Chondrocyte (in vitro differentiated cells): ENCODE measurements at regions not wholly inside any gene's neighbourhood (a gene's known extent, or its start where the extent isn't known, plus 50 kb on each side); places are given as distances from the start of the nearest gene placed in this dataset.

Experiments
- DNase-seq: peaks from one replicate; pipeline ENCODE4 v3.0.0; 2021; ENCODE audit warnings: mixed read lengths, low spot score
- H3K27ac Mint-ChIP-seq: one replicate; pipeline ENCODE4 v1.8.0; 2021; ENCODE audit warnings: mild to moderate bottlenecking, moderate library complexity, mixed read lengths; ENCODE audit not compliant: unreplicated experiment
- H3K27me3 Mint-ChIP-seq: 2 replicates; pipeline ENCODE4 v1.8.0; 2021; ENCODE audit warnings: low read depth, mixed read lengths
- H3K36me3 Mint-ChIP-seq: 2 replicates; pipeline ENCODE4 v1.8.0; 2021; ENCODE audit warnings: low read depth, mixed read lengths
- H3K4me1 Mint-ChIP-seq: 2 replicates; pipeline ENCODE4 v1.8.0; 2021; ENCODE audit warnings: low read depth, mild to moderate bottlenecking, mixed read lengths
- H3K4me3 Mint-ChIP-seq: one replicate; pipeline ENCODE4 v1.8.0; 2021; ENCODE audit warnings: mild to moderate bottlenecking, moderate library complexity, mixed read lengths; ENCODE audit not compliant: unreplicated experiment
- H3K9me3 Mint-ChIP-seq: 2 replicates; pipeline ENCODE4 v1.8.0; 2021; ENCODE audit warnings: low read depth, mixed read lengths
- CTCF ChIP-seq: fragments of 200-600 bp; sonication (generic); IDR thresholded peaks from 2 replicates; pipeline ENCODE4 v1.5.0; 2021; ENCODE audit warnings: antibody characterized with exemption, mild to moderate bottlenecking, moderate library complexity

GRCh38 chr14:34126586-34126985 is 175.7 kb upstream of the EGLN3 start:
- Mint-ChIP-seq H3K9me3 (no peaks in the 10 kb centered on the region), H3K36me3 (no peaks in the 10 kb centered on the region), H3K27me3 (peaks cover 22% of the 10 kb centered on the region), H3K4me1 (peaks cover 4% of the 10 kb centered on the region), H3K27ac (no peak overlapping the region), H3K4me3 (no peak overlapping the region)
- no peak for DNase-seq
- TF ChIP-seq CTCF, result no peak

DNA sequence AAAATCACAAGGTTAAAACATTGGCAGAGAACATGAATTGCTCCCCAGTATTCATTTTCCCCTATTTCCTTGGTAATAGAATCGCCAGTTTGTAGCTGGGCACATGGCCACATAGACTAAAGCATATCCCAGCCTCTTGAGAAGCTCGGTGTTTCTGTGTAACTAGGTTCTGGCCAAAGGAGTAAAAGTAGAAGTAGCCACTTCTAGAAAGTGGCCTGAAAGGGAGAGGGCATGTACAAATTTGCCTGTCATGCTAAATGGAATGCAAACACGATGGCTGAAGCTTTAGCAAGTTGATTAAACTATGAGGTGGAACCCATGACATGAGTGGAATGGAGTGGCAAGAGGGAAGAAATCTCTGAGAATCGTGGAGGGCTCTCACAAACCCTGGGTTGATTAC is 173.7 kb upstream of the EGLN3 start:
- TF ChIP-seq CTCF, result no peak
- Mint-ChIP-seq H3K4me1 (no peaks in the 10 kb centered on the region), H3K4me3 (no peak overlapping the region), H3K9me3 (no peaks in the 10 kb centered on the region), H3K27ac (no peak overlapping the region), H3K27me3 (peaks cover 19% of the 10 kb centered on the region), H3K36me3 (no peaks in the 10 kb centered on the region)
- no peak for DNase-seq

DNA sequence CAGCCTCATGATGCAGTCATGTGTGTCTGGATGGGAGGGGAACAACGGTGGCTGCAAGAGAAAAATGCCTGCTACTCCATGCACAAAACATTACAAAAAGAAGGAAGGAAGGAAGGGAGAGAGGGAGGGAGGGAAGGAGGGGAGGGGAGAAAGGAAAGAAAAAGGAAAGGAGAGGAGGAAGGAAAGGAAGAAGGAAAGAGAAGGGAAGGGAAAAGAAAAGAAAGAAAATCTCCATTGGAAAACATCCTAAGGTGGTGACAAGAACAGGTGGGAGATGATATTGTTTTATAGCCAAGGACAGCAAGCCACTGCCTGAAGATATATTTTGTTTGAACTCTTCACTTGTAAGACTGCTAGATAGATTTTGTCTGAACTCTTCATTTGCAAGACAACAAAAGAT is 171.8 kb upstream of the EGLN3 start:
- H3K36me3 Mint-ChIP-seq, result no peaks in the 10 kb centered on the region
- H3K4me1 Mint-ChIP-seq, result no peaks in the 10 kb centered on the region
- no peaks in the 10 kb centered on the region for H3K9me3 Mint-ChIP-seq
- TF ChIP-seq CTCF, result no peak
- H3K27me3 Mint-ChIP-seq, result peaks cover 17% of the 10 kb centered on the region
- no peak overlapping the region for H3K27ac Mint-ChIP-seq
- no peak for DNase-seq
- H3K4me3 Mint-ChIP-seq, result no peak overlapping the region

DNA sequence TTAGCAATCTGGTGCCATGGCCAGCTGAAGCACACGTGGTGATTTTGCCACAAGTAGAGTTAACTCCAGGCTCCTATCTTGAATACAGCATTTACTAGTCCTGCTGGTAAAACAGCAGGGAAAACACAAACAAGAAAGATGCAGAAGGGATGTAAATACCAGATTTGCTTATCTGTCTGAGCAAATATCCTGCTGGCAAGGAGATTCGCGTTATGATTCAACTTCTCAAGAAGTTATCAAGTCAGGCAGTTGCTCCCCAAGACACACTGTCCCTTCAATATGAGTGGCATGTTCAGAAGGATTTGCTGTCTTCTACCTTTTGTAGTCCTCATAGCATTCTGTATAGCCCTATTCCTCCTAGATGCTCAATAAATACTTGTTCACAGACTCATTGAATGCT is 171.2 kb upstream of the EGLN3 start:
- H3K27ac Mint-ChIP-seq, result no peak overlapping the region
- peaks cover 17% of the 10 kb centered on the region for H3K27me3 Mint-ChIP-seq
- no peaks in the 10 kb centered on the region for H3K36me3 Mint-ChIP-seq
- H3K4me3 Mint-ChIP-seq, result no peak overlapping the region
- no peaks in the 10 kb centered on the region for H3K4me1 Mint-ChIP-seq
- TF ChIP-seq CTCF, result no peak
- no peak for DNase-seq
- H3K9me3 Mint-ChIP-seq, result peaks cover 1% of the 10 kb centered on the region

DNA sequence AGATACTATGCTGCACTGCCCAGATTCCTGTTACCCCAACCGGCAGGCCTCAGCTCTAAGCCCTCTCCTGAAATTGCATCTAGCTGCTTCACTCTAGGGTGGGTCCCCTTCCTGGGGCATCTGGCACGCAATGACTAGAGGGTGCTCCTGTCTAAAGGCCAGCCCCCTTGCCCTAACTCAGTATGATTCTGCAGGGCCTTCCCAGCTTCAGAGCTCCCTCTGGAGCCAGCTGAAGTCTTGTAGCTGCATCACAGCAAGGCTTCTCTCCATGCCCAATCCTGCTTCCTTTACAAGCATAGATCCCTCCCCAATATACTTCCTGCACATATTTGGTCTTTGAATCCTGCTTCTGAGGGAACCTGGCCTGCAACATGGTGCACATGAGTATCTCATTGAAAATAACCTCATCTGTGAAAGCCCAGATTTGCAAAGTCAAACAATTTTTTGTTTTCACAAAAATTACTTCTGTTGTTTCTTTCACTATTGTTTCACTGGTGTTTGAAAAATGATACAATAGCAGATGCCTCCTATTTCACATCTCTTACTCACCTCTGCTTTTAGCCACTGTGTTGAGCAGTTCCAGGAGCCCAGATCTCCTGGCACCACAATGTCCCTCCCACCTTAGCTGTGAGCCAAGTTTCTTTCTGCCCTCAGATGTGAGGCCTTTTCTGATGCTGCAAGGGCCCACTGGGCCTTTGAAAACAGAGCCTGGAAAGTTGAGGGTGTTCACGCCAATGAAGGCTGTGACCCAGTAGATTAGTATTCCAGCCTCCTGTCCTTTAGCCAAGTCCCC is 169.5 kb upstream of the EGLN3 start:
- H3K4me1 Mint-ChIP-seq, result no peaks in the 10 kb centered on the region
- H3K27me3 Mint-ChIP-seq, result peaks cover 13% of the 10 kb centered on the region
- DNase-seq, result no peak
- peaks cover 3% of the 10 kb centered on the region for H3K36me3 Mint-ChIP-seq
- H3K27ac Mint-ChIP-seq, result no peak overlapping the region
- H3K4me3 Mint-ChIP-seq, result no peak overlapping the region
- H3K9me3 Mint-ChIP-seq, result peaks cover 11% of the 10 kb centered on the region
- no peak for TF ChIP-seq CTCF
